ENCODE measurements at regions not wholly inside any gene's neighbourhood (a gene's known extent, or its start where the extent isn't known, plus 50 kb on each side); places are given as distances from the start of the nearest gene placed in this dataset.

DNA sequence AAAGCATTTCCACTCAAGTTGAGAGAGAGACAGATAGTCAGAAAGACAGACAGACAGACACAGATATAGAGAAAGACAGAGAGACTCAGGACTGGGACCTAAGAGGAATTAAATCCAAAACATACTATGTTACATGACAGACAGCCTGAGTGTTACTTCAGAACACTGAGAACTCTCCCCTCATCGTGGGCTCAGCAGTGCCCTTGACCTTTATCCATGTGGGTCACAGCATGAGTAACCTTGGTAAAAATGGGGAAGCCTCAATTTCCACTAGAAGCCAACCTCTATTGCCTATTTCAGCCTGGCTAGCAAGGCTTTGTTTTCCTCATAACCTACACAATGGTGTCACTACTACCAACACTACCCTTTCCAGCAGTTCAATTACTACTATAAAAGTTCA, 81.9 kb upstream of the TRABD2B start:
- TF ChIP-seq POLR2A (IDR thresholded peaks at IDR 0.05) (no peak), POLR2AphosphoS5 (IDR thresholded peaks at IDR 0.05) (no peak)
